ENCODE measurements at regions not wholly inside any gene's neighbourhood (a gene's known extent, or its start where the extent isn't known, plus 50 kb on each side); places are given as distances from the start of the nearest gene placed in this dataset.

GRCh38 chr4:31026256-31026655 is 306.1 kb downstream of the PCDH7 start:
- DNase-seq (ENCODE audit: low spot score) (no peak), ATAC-seq (ENCODE audit: low FRiP score) (no peak)
- TF ChIP-seq, protein P1, sequence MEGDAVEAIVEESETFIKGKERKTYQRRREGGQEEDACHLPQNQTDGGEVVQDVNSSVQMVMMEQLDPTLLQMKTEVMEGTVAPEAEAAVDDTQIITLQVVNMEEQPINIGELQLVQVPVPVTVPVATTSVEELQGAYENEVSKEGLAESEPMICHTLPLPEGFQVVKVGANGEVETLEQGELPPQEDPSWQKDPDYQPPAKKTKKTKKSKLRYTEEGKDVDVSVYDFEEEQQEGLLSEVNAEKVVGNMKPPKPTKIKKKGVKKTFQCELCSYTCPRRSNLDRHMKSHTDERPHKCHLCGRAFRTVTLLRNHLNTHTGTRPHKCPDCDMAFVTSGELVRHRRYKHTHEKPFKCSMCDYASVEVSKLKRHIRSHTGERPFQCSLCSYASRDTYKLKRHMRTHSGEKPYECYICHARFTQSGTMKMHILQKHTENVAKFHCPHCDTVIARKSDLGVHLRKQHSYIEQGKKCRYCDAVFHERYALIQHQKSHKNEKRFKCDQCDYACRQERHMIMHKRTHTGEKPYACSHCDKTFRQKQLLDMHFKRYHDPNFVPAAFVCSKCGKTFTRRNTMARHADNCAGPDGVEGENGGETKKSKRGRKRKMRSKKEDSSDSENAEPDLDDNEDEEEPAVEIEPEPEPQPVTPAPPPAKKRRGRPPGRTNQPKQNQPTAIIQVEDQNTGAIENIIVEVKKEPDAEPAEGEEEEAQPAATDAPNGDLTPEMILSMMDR (IDR thresholded peaks at IDR 0.05), result no peak

DNA sequence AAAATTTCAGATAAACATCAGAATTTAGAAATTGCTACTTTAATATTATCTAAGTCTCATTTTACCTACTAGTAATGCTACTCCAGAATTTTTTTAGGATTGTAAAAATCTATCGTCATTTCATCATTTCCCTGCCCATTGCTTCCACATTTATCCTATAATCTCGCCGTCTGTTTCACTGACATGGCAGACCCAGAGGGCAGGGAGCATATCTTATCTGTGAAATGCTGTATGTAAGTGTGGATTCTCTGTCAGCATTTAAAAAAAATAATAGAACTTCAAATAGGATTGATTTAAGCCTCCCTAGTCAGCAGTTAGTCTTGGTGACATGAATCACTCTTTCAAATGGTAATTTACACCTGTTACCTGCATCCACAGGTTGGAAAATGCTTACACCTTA is 314.4 kb downstream of the PCDH7 start:
- no peak for ATAC-seq (ENCODE audit: low FRiP score)
- TF ChIP-seq, protein P1 (IDR thresholded peaks at IDR 0.05), result no peak
- no peak for DNase-seq (ENCODE audit: low spot score)

GRCh38 chr4:31035761-31036160 is 315.6 kb downstream of the PCDH7 start:
- TF ChIP-seq, protein P1 (IDR thresholded peaks at IDR 0.05), result no peak
- no peak for ATAC-seq (ENCODE audit: low FRiP score)
- no peak for DNase-seq (ENCODE audit: low spot score)

- ATAC-seq (ENCODE audit: low FRiP score), result no peak
- no peak for DNase-seq (ENCODE audit: low spot score)
- TF ChIP-seq, protein P1 (IDR thresholded peaks at IDR 0.05), result no peak
Measured at GRCh38 chr4:31037703-31038102, 317.5 kb downstream of the PCDH7 start.

- TF ChIP-seq, protein P1 (IDR thresholded peaks at IDR 0.05), result no peak
- no peak for DNase-seq (ENCODE audit: low spot score)
- ATAC-seq (ENCODE audit: low FRiP score), result no peak
Measured at GRCh38 chr4:31039382-31039781, 319.2 kb downstream of the PCDH7 start.

DNA sequence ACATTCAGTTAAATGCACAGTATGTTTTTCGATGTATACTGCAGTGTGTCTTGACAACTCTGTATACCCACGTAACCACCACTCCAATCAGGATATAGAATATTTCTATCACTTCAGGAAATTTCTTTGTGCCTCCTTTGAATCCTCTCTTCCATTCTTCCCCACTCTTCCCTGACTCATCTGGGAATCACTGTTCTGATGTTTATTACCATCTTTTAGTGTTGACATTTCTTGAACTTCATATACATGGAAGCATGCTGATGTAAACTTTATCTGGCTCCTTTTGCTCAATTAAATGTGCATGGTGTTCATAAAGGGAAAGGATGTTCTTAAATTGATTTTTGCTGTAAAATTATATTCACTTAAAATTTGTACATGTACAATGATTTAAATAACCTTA is 319.9 kb downstream of the PCDH7 start:
- TF ChIP-seq, protein P1 (IDR thresholded peaks at IDR 0.05), result no peak
- no peak for DNase-seq (ENCODE audit: low spot score)
- no peak for ATAC-seq (ENCODE audit: low FRiP score)

GRCh38 chr4:31041385-31041784 is 321.2 kb downstream of the PCDH7 start:
- DNase-seq (ENCODE audit: low spot score) (no peak), ATAC-seq (ENCODE audit: low FRiP score) (no peak)
- TF ChIP-seq, protein P1 (IDR thresholded peaks at IDR 0.05), result no peak

All from omental fat pad (tissue), 3 donors.